ENCODE measurements at regions not wholly inside any gene's neighbourhood (a gene's known extent, or its start where the extent isn't known, plus 50 kb on each side); places are given as distances from the start of the nearest gene placed in this dataset.
"Not testable (repeated sequence)": the region's sequence is repeated elsewhere in the genome, so short reads cannot be mapped to it uniquely, and the experiment has no call there.

DNA sequence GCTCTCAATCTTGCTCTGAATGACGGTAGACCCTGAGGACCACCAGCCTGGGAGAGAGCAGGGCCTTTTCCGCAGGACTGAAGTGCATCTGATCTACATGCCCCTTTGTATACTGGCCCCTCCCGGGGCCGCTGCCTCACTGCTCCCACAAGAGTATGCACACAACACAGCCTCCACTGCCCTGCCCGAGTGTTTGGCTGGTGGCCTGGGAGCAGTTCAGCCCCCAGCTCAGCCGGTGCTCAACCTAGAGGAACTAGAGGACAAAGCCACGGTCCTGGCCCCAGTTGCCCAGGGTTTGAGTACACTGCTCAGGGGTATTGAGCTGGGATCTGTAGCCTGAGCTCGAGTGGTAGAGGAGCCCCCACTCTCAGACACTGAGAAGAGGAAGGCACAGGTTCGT, 118.9 kb upstream of the CAB39 start:
- in situ Hi-C loops (cut with MboI; ENCODE audit: low pct_unique_long_range_greater_than_20kb, low sequenced_read_pairs), result no loop called here
- DNase-seq, result no peak

DNA sequence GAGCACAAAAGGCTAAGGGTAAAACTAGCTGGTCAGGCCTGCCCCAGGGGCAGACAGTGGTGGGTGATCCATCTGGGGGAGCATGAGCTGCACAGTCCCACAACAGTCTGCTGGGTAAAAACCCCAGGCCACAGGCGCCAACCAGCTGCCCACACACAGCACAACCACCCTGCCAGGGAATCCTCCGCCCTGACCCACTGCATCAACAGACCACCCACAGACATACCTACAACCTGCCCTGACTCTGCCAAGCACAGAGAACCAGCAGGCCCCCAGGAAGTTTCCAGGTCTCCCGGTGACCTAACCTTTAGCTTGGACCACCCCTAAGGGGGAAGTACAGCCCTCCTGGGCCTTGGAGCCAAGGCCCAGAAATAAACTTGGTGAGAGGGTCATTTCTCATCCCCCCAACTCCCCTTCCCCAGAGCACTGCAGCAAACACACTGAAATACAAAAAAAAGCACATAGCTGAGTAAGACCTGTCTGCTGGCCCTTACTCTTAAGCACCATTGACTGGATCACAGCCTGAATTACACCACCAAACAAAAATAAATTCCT, 118.3 kb upstream of the CAB39 start:
- in situ Hi-C loops (cut with MboI; ENCODE audit: low pct_unique_long_range_greater_than_20kb, low sequenced_read_pairs), result no loop called here
- no peak for DNase-seq

DNA sequence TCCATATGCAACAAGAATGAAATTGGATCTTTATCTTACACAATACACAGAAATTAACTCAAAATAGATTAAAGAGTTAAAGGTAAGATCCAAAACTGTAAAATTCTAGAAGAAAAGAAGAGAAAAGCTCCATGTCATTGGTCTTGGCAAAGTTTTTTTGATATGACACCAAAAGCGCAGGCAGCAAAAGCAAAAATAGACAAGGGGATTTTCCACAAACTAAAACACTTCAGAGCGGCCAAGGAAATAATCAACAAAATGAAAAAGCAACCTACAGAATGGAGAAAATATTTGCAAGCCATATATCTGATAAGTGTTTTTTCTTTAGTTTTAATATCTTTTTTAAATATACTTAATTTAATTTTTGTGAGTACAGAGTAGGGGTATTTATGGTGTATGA, 112.8 kb upstream of the CAB39 start:
- DNase-seq, result no peak
- in situ Hi-C loops (cut with MboI; ENCODE audit: low pct_unique_long_range_greater_than_20kb, low sequenced_read_pairs), result loop anchor here (25.0 kb wide), 1 partner anchor 588 kb away; no protein-coding TSS in a partner anchor

- DNase-seq, result no peak
- in situ Hi-C loops (cut with MboI; ENCODE audit: low pct_unique_long_range_greater_than_20kb, low sequenced_read_pairs), result loop anchor here (25.0 kb wide), 1 partner anchor 588 kb away; no protein-coding TSS in a partner anchor
These were observed 112.4 kb upstream of the CAB39 start for GRCh38 chr2:230600285-230600684.

DNA sequence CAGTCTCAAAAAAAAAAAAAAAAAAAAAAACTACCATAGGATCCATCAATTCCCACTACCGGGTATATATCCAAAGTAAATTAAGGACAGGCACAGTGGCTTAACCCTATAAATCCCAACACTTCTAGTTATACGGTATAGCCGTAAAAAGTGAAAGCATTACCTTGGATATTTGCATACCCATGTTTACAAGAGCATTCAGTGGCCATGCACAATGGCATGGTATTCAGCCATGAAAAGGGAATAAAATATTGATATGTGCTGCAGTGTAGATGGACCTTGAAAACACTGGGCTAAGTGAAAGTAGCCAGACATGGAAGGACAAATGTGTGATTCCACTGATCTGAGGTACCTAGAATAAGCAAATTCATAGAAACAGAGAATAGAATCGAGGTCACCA, 111.8 kb upstream of the CAB39 start:
- DNase-seq, result no peak
- in situ Hi-C loops (cut with MboI; ENCODE audit: low pct_unique_long_range_greater_than_20kb, low sequenced_read_pairs), result loop anchor here (25.0 kb wide), 1 partner anchor 589 kb away; no protein-coding TSS in a partner anchor

- no peak for DNase-seq
- in situ Hi-C loops (cut with MboI; ENCODE audit: low pct_unique_long_range_greater_than_20kb, low sequenced_read_pairs), result loop anchor here (25.0 kb wide), 1 partner anchor 589 kb away; no protein-coding TSS in a partner anchor
These were observed 111.1 kb upstream of the CAB39 start for GRCh38 chr2:230601510-230601909.

DNA sequence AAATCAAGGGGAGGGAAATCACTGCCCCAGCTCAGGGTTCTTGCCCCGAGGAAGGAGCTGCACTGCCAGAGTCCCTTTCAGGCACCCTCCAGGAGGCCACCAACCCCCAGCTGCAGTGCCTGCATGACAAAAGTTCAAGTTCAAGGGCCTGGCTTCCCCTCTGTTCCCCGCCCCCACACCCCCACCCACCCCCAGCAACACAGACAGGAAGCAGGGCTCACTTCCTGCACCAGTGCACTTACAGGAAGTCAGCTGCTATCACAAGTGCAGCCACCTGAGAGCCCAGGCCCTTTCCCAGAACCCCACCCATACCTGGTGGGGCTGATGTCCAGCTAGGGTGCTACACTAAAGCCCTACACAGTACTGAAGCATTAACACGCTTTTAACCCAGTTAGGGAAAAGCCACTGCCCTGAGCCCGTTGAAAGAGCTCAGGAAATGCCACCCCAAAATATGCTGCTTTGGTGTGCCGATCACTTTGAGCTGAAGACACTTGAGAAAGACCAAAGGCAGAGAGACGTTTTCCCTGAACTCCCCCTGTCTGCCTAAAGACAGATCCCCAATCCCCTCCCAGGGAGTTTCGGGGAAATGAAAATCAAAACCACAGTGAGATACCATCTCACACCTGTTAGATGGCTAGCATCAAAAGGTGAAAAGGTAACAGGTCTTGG, 109.9 kb upstream of the CAB39 start:
- in situ Hi-C loops (cut with MboI; ENCODE audit: low pct_unique_long_range_greater_than_20kb, low sequenced_read_pairs), result loop anchor here (25.0 kb wide), 1 partner anchor 590 kb away; no protein-coding TSS in a partner anchor
- peak; percentile 45 for DNase-seq

- in situ Hi-C loops (cut with MboI; ENCODE audit: low pct_unique_long_range_greater_than_20kb, low sequenced_read_pairs), result loop anchor here (25.0 kb wide), 1 partner anchor 591 kb away; no protein-coding TSS in a partner anchor
- DNase-seq, result not testable (repeated sequence)
These were observed 109.3 kb upstream of the CAB39 start for GRCh38 chr2:230603317-230603716.

- in situ Hi-C loops (cut with MboI; ENCODE audit: low pct_unique_long_range_greater_than_20kb, low sequenced_read_pairs), result loop anchor here (25.0 kb wide), 1 partner anchor 592 kb away; no protein-coding TSS in a partner anchor
- DNase-seq, result not testable (repeated sequence)
These were observed 108.5 kb upstream of the CAB39 start for GRCh38 chr2:230604158-230604557.

- in situ Hi-C loops (cut with MboI; ENCODE audit: low pct_unique_long_range_greater_than_20kb, low sequenced_read_pairs), result loop anchor here (25.0 kb wide), 1 partner anchor 602 kb away; no protein-coding TSS in a partner anchor
- no peak for DNase-seq
These were observed 98.6 kb upstream of the CAB39 start for GRCh38 chr2:230614040-230614439.

- no peak for DNase-seq
- in situ Hi-C loops (cut with MboI; ENCODE audit: low pct_unique_long_range_greater_than_20kb, low sequenced_read_pairs), result loop anchor here (25.0 kb wide), 1 partner anchor 603 kb away; no protein-coding TSS in a partner anchor
These were observed 97.7 kb upstream of the CAB39 start for GRCh38 chr2:230614913-230615332.

- DNase-seq, result not testable (repeated sequence)
- in situ Hi-C loops (cut with MboI; ENCODE audit: low pct_unique_long_range_greater_than_20kb, low sequenced_read_pairs), result loop anchor here (25.0 kb wide), 1 partner anchor 605 kb away; no protein-coding TSS in a partner anchor
These were observed 95.4 kb upstream of the CAB39 start for GRCh38 chr2:230617256-230617706.

DNA sequence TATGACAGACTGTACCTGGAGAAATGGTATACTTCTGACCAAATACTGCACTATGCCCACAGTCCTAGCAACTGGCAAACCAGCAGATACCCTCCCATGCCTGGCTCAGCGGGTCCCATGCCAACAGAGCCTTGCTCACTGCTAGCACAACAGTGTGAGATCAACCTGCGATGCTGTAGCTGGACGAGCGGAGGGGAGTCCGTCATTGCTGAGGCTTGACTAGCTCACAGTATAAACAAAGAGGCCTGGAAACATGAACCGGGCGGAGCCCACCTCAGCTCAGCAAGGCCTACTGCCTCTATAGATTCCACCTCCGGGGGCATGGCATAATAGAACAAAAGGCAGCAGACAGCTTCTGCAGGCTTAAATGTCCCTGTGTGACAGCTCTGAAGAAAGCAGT, 93.2 kb upstream of the CAB39 start:
- DNase-seq, result no peak
- in situ Hi-C loops (cut with MboI; ENCODE audit: low pct_unique_long_range_greater_than_20kb, low sequenced_read_pairs), result loop anchor here (25.0 kb wide), 1 partner anchor 607 kb away; no protein-coding TSS in a partner anchor

GRCh38 chr2:230625220-230625619, 87.4 kb upstream of the CAB39 start:
- DNase-seq; in situ Hi-C loops (cut with MboI; ENCODE audit: low pct_unique_long_range_greater_than_20kb, low sequenced_read_pairs): not testable (repeated sequence)

DNA sequence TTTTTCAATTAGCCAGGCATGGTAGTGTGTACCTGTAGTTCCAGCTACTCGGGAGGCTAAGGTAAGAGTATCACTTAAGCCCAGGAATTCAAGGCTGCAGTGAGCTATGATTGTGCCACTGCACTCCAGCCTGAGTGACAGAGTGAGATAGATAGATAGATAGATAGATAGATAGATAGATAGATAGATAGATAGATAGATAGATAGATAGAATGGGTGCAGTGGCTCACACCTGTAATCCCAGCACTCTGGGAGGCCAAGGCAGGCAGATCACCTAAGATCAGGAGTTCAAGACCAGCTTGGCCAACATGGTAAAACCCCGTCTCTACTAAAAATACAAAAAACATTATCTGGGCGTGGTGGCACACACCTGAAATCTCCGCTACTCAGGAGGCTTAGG, 85.6 kb upstream of the CAB39 start:
- in situ Hi-C loops (cut with MboI; ENCODE audit: low pct_unique_long_range_greater_than_20kb, low sequenced_read_pairs); DNase-seq: not testable (repeated sequence)

- no peak for DNase-seq
- in situ Hi-C loops (cut with MboI; ENCODE audit: low pct_unique_long_range_greater_than_20kb, low sequenced_read_pairs), result no loop called here
These were observed 84.6 kb upstream of the CAB39 start for GRCh38 chr2:230627806-230628724.

DNA sequence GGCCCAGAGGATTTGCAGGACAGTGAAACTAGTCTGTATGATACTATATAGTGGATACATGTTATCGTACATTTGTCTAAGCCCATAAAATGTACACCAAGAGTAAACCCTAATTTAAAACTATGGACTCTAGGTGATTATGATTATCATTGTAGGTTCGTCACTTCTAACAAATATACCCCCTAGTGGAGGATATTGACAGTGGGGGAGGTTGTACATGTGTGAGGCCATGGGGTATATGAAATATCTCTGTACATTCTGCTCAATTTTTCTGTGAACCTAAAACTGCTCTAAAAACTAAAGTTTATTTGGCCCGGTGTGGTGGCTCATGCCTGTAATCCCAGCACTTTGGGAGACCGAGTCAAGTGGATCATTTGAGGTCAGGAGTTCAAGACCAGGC, 81.2 kb upstream of the CAB39 start:
- in situ Hi-C loops (cut with MboI; ENCODE audit: low pct_unique_long_range_greater_than_20kb, low sequenced_read_pairs), result no loop called here
- DNase-seq, result no peak

DNA sequence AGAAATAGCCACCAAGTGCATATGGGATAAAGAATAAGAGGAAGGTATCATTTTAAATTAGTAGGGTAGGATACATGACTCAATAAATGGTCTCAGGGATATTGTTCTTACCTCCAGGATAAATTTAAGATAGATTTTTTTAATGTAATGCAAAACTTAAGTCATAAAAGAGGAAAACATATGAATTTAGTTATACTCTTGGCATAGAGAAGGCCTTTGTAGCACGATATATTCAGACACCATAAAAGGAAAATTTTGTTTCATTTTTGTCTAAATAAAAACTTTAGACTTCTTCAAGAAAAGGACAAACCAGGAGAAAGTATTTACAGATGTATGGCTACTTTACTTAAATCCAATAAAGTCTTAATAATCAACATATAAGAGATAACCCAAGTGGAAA, 78.5 kb upstream of the CAB39 start:
- DNase-seq, result no peak
- in situ Hi-C loops (cut with MboI; ENCODE audit: low pct_unique_long_range_greater_than_20kb, low sequenced_read_pairs), result no loop called here

GRCh38 chr2:230634721-230635313, 77.8 kb upstream of the CAB39 start:
- in situ Hi-C loops (cut with MboI; ENCODE audit: low pct_unique_long_range_greater_than_20kb, low sequenced_read_pairs); DNase-seq: not testable (repeated sequence)

All from KBM-7 (cell line).